DOHH2 (cell line): ENCODE measurements at regions not wholly inside any gene's neighbourhood (a gene's known extent, or its start where the extent isn't known, plus 50 kb on each side); places are given as distances from the start of the nearest gene placed in this dataset.

Experiments
- CTCF ChIP-seq: fragments of 200-600 bp; sonication (generic); IDR thresholded peaks from one replicate; pipeline ENCODE4 v1.5.1; 2014; ENCODE audit warnings: antibody characterized with exemption, mild to moderate bottlenecking, low read depth, low read length; ENCODE audit not compliant: poor library complexity, severe bottlenecking
- EZH2phosphoT487 ChIP-seq: fragments of 200-600 bp; sonication (generic); IDR thresholded peaks from 2 replicates; pipeline ENCODE4 v1.6.1; 2017; ENCODE audit warnings: borderline replicate concordance, mild to moderate bottlenecking, antibody characterized with exemption, low read length, moderate library complexity, mixed read lengths

- TF ChIP-seq CTCF, result no peak
- TF ChIP-seq EZH2phosphoT487, result no peak
These were observed 122.8 kb downstream of the ACTL8 start for GRCh38 chr1:17877896-17878295.
